A673 (cell line): ENCODE measurements at regions not wholly inside any gene's neighbourhood (a gene's known extent, or its start where the extent isn't known, plus 50 kb on each side); places are given as distances from the start of the nearest gene placed in this dataset.

Experiments
- EZH2 ChIP-seq: fragments of 200-600 bp; sonication (generic); IDR thresholded peaks from 2 replicates; pipeline ENCODE4 v1.6.1; 2017; ENCODE audit warnings: borderline replicate concordance, low read depth, mild to moderate bottlenecking, mixed read lengths, antibody characterized with exemption, low read length; ENCODE audit not compliant: poor library complexity, severe bottlenecking
- TF ChIP-seq, protein P1 (sequence below): fragments of 300-800, 200-600 bp; sonication (generic); conservative IDR thresholded peaks from 2 replicates; pipeline ENCODE4 v1.5.1; 2017; ENCODE audit warnings: low read depth, mild to moderate bottlenecking, antibody characterized with exemption, low read length, moderate library complexity, mixed read lengths

GRCh38 chr2:150690261-150690660 is 202.8 kb upstream of the RND3 start:
- TF ChIP-seq, protein P1, sequence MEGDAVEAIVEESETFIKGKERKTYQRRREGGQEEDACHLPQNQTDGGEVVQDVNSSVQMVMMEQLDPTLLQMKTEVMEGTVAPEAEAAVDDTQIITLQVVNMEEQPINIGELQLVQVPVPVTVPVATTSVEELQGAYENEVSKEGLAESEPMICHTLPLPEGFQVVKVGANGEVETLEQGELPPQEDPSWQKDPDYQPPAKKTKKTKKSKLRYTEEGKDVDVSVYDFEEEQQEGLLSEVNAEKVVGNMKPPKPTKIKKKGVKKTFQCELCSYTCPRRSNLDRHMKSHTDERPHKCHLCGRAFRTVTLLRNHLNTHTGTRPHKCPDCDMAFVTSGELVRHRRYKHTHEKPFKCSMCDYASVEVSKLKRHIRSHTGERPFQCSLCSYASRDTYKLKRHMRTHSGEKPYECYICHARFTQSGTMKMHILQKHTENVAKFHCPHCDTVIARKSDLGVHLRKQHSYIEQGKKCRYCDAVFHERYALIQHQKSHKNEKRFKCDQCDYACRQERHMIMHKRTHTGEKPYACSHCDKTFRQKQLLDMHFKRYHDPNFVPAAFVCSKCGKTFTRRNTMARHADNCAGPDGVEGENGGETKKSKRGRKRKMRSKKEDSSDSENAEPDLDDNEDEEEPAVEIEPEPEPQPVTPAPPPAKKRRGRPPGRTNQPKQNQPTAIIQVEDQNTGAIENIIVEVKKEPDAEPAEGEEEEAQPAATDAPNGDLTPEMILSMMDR = no peak
- TF ChIP-seq EZH2 = no peak
